GM12878 (cell line): ENCODE measurements at regions not wholly inside any gene's neighbourhood (a gene's known extent, or its start where the extent isn't known, plus 50 kb on each side); places are given as distances from the start of the nearest gene placed in this dataset.

Experiments used
- ATAC-seq: fragments of 200-7000 bp; cut with Tn5 transposase; 3 replicates; pipeline ENCODE4 v1.9.1; 2020; ENCODE audit warnings: mild to moderate bottlenecking, moderate library complexity
- BruUV-seq: library from RNA; stranded (reverse); fragments of 400-500 nt; replicated peaks from 2 replicates; lab custom pipeline; 2021; lab: Mats Ljungman, UMichigan
- CTCF ChIA-PET: fragments of 300-600 bp; sonication (Branson Sonifier 250); formaldehyde crosslinking; extraction: SDS; loops from one replicate; lab custom pipeline; 2021; ENCODE audit warnings: inconsistent platforms; lab: Yijun Ruan, JAX
- POLR2A ChIA-PET: fragments of 350-600 bp; formaldehyde crosslinking; extraction: SDS; loops from one replicate; lab custom pipeline; 2021; ENCODE audit warnings: inconsistent platforms; lab: Charles Lee
- RAD21 ChIA-PET: fragments of 300-600 bp; sonication (Branson Sonifier 250); formaldehyde crosslinking; loops from one replicate; lab custom pipeline; 2023; ENCODE audit warnings: antibody characterized with exemption; ENCODE audit not compliant: unreplicated experiment; lab: Charles Lee
- SMC1A ChIA-PET: fragments of 300-600 bp; sonication (Branson Sonifier 250); formaldehyde crosslinking; loops from one replicate; lab custom pipeline; 2023; ENCODE audit not compliant: unreplicated experiment, uncharacterized antibody; lab: Charles Lee
- DNase-seq: peaks from one replicate; pipeline ENCODE4 v3.0.0-alpha.2; 2011; ENCODE audit warnings: low read depth, low spot score
- FAIRE-seq: peaks from 3 replicates; lab custom pipeline; 2011; peaks lifted over from hg19 to GRCh38; lab: Jason Lieb, UNC
- H2AFZ ChIP-seq: 2 replicates; pipeline ENCODE4 v1.6.0; 2011; ENCODE audit warnings: low read depth, low read length, control low read depth; ENCODE audit not compliant: control insufficient read depth
- H3K27ac ChIP-seq: 2 replicates; pipeline ENCODE4 v1.5.1; 2011; ENCODE audit warnings: control low read depth; ENCODE audit not compliant: control insufficient read depth, insufficient read depth
- H3K27me3 ChIP-seq, 2 experiments: replicated peaks in 1 of 2; 2 replicates each; pipeline versions ENCODE4 v1.6.0 to v1.6.1; 2011; ENCODE audit warnings: low read length in 1 of 2; ENCODE audit not compliant: control insufficient read depth in 2 of 2, insufficient read depth in 2 of 2
- H3K36me3 ChIP-seq, 2 experiments: 2 replicates each; pipeline ENCODE4 v1.5.1; 2011; ENCODE audit warnings: low read length in 1 of 2; ENCODE audit not compliant: control insufficient read depth in 2 of 2, insufficient read depth in 2 of 2
- H3K4me1 ChIP-seq: 2 replicates; pipeline ENCODE4 v1.6.1; 2011; ENCODE audit warnings: mild to moderate bottlenecking, low read length, moderate library complexity, mixed read lengths; ENCODE audit not compliant: control insufficient read depth, insufficient read depth
- H3K4me2 ChIP-seq: 2 replicates; pipeline ENCODE4 v1.6.0; 2011; ENCODE audit warnings: control low read depth; ENCODE audit not compliant: control insufficient read depth, insufficient read depth
- H3K4me3 ChIP-seq: fragments of 200-600 bp; sonication (generic); 2 replicates; pipeline ENCODE4 v1.5.1; 2016
- H3K79me2 ChIP-seq: 2 replicates; pipeline ENCODE4 v1.6.0; 2011; ENCODE audit warnings: low read length; ENCODE audit not compliant: control insufficient read depth, insufficient read depth
- H3K9ac ChIP-seq: 2 replicates; pipeline ENCODE4 v1.8.0; 2011; ENCODE audit warnings: low read length, control low read depth, mixed read lengths; ENCODE audit not compliant: control insufficient read depth, insufficient read depth
- H3K9me3 ChIP-seq: replicated peaks from 3 replicates; pipeline ENCODE4 v1.5.1; 2011; ENCODE audit warnings: mild to moderate bottlenecking, low read length; ENCODE audit not compliant: control insufficient read depth, insufficient read depth
- H4K20me1 ChIP-seq: 2 replicates; pipeline ENCODE4 v1.6.0; 2011; ENCODE audit not compliant: control insufficient read depth, insufficient read depth
- EZH2 ChIP-seq: IDR thresholded peaks from 2 replicates; pipeline ENCODE4 v1.6.1; 2012; ENCODE audit warnings: low read depth, mild to moderate bottlenecking, control low read depth, inconsistent platforms, low read length, borderline replicate concordance; ENCODE audit not compliant: control insufficient read depth
- HDGF ChIP-seq: fragments of 450-650 bp; IDR thresholded peaks from 2 replicates; pipeline ENCODE4 v1.6.1; 2016; ENCODE audit warnings: antibody characterized with exemption
- IKZF1 ChIP-seq: fragments of 450-650 bp; conservative IDR thresholded peaks from 2 replicates; pipeline ENCODE4 v1.6.1; 2017; ENCODE audit warnings: antibody characterized with exemption, mild to moderate bottlenecking
- LARP7 ChIP-seq: fragments of 450-650 bp; IDR thresholded peaks from 2 replicates; pipeline ENCODE4 v1.6.1; 2017; ENCODE audit warnings: mild to moderate bottlenecking
- MEF2B ChIP-seq: fragments of 450-650 bp; IDR thresholded peaks from 2 replicates; pipeline ENCODE4 v1.6.1; 2018; ENCODE audit warnings: mild to moderate bottlenecking, moderate library complexity; ENCODE audit not compliant: partially characterized antibody, poor library complexity, severe bottlenecking
- NRF1 ChIP-seq: conservative IDR thresholded peaks from 2 replicates; pipeline ENCODE4 v1.6.1; 2011; ENCODE audit warnings: mild to moderate bottlenecking, low read depth, low read length, improper control_type of control experiment
- RFX5 ChIP-seq: IDR thresholded peaks from 2 replicates; pipeline ENCODE4 v1.6.1; 2011; ENCODE audit warnings: low read depth, low read length, improper control_type of control experiment
- SREBF2 ChIP-seq: IDR thresholded peaks from 2 replicates; pipeline ENCODE4 v1.6.1; 2012; ENCODE audit warnings: mild to moderate bottlenecking, low read length
- STAT1 ChIP-seq: fragments of 450-650 bp; conservative IDR thresholded peaks from 2 replicates; pipeline ENCODE4 v1.6.1; 2014; ENCODE audit warnings: antibody characterized with exemption, mild to moderate bottlenecking
- SUPT20H ChIP-seq: IDR thresholded peaks from 2 replicates; pipeline ENCODE4 v1.6.1; 2011; ENCODE audit warnings: low read depth, mild to moderate bottlenecking, low read length, moderate library complexity, borderline replicate concordance; ENCODE audit not compliant: control insufficient read depth
- TAF1 ChIP-seq: IDR thresholded peaks from 2 replicates; pipeline ENCODE4 v1.6.1; 2011; ENCODE audit warnings: mild to moderate bottlenecking, low read depth, low read length, borderline replicate concordance
- ZNF24 ChIP-seq: fragments of 450-650 bp; IDR thresholded peaks from 2 replicates; pipeline ENCODE4 v1.6.1; 2017; ENCODE audit warnings: antibody characterized with exemption, mild to moderate bottlenecking
- WGBS: methylation state at CpG from one replicate; pipeline ENCODE4 v1.1.6; 2016; ENCODE audit warnings: low lambda C conversion rate; ENCODE audit not compliant: insufficient replicate concordance, insufficient coverage; ENCODE audit errors: missing lambda C conversion rate; 5-methylcytosine and 5-hydroxymethylcytosine counted together
- in situ Hi-C: fragments of 300-500 bp; cut with MboI; formaldehyde crosslinking; loops from 9 replicates; pipeline ENCODE4 v1.14.3; 2018; ENCODE audit warnings: mixed read lengths
- intact Hi-C: fragments of 100-400 bp; cut with micrococcal nuclease; formaldehyde crosslinking; loops from one replicate; pipeline ENCODE4 v1.14.2; 2022; ENCODE audit not compliant: unreplicated experiment
- TF ChIP-seq, protein P1 (sequence below): IDR thresholded peaks from 2 replicates; pipeline ENCODE4 v1.6.1; 2011; ENCODE audit warnings: low read depth, mild to moderate bottlenecking, low read length, moderate library complexity, borderline replicate concordance; ENCODE audit errors: extremely low read depth
- TF ChIP-seq, protein P2 (sequence below): IDR thresholded peaks from 2 replicates; pipeline ENCODE4 v1.6.1; 2012; ENCODE audit warnings: low read depth, low read length, improper control_type of control experiment

DNA sequence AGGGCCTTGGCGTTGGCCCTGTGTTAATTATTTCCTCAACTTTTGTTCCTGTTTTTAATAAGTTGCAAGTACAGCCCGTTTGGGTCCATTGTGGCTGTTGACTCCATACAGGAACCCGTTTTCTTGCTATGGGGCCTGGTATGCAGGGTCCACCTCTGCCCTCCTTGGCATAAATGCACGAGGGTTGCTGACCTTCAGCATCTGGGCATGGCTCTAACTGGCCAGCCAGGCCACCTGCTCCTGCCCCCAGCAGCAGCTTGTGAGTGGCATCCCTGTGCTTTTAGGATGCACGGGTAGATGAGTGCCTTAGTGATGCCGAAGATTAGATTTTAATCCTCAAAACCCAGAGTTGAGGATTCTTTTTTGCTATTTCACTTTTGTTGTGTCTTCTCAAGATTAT is 123.2 kb downstream of the GLRX3 start:
- ATAC-seq (no peak), DNase-seq (no peak), FAIRE-seq (no peak)
- Histone ChIP-seq H2AFZ (no peak overlapping the region), H3K9ac (no peak overlapping the region), H3K27ac (no peak overlapping the region), H3K4me2 (no peak overlapping the region), H3K79me2 (no peaks in the 10 kb centered on the region), H3K36me3 (no peaks in the 10 kb centered on the region; a peak in 1 of 4 replicates), H3K4me1 (no peaks in the 10 kb centered on the region), H3K9me3 (no peaks in the 10 kb centered on the region; the same call in 1 of the 3 replicates), H4K20me1 (no peaks in the 10 kb centered on the region), H3K4me3 (no peak overlapping the region), H3K27me3 (no peaks in the 10 kb centered on the region)
- in situ Hi-C loops: no loop called here
- POLR2A ChIA-PET: no interaction called here
- RAD21 ChIA-PET: no interaction called here
- WGBS: 3% methylated on average over 6 of the region's 6 CpGs
- CTCF ChIA-PET: no interaction called here
- SMC1A ChIA-PET: no interaction called here
- intact Hi-C loops: no loop called here
- BruUV-seq: no TSS peak
- no peak for TF ChIP-seq MEF2B
- no peak for TF ChIP-seq RFX5
- TF ChIP-seq NRF1: no peak
- no peak for TF ChIP-seq SREBF2
- TF ChIP-seq ZNF24: no peak
- no peak for TF ChIP-seq IKZF1
- TF ChIP-seq, protein P1, sequence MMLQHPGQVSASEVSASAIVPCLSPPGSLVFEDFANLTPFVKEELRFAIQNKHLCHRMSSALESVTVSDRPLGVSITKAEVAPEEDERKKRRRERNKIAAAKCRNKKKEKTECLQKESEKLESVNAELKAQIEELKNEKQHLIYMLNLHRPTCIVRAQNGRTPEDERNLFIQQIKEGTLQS: no peak
- TF ChIP-seq STAT1: no peak
- no peak for TF ChIP-seq EZH2
- TF ChIP-seq SUPT20H: no peak
- no peak for TF ChIP-seq HDGF
- TF ChIP-seq TAF1: no peak
- no peak for TF ChIP-seq LARP7
- TF ChIP-seq, protein P2, sequence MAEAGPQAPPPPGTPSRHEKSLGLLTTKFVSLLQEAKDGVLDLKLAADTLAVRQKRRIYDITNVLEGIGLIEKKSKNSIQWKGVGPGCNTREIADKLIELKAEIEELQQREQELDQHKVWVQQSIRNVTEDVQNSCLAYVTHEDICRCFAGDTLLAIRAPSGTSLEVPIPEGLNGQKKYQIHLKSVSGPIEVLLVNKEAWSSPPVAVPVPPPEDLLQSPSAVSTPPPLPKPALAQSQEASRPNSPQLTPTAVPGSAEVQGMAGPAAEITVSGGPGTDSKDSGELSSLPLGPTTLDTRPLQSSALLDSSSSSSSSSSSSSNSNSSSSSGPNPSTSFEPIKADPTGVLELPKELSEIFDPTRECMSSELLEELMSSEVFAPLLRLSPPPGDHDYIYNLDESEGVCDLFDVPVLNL: no peak
